SU-DHL-6 (cell line): ENCODE measurements at regions not wholly inside any gene's neighbourhood (a gene's known extent, or its start where the extent isn't known, plus 50 kb on each side); places are given as distances from the start of the nearest gene placed in this dataset.

Source experiments
- CTCF ChIP-seq: fragments of 200-600 bp; sonication (generic); IDR thresholded peaks from one replicate; pipeline ENCODE4 v1.5.1; 2017; ENCODE audit warnings: antibody characterized with exemption, mild to moderate bottlenecking, low read length, moderate library complexity; ENCODE audit not compliant: insufficient read depth, poor library complexity, severe bottlenecking
- EZH2phosphoT487 ChIP-seq: fragments of 200-600 bp; sonication (generic), shearing (Covaris generic); conservative IDR thresholded peaks from 2 replicates; pipeline ENCODE4 v1.6.1; 2018; ENCODE audit warnings: mild to moderate bottlenecking, antibody characterized with exemption, low read length, moderate library complexity, mixed read lengths

- TF ChIP-seq CTCF (no peak), EZH2phosphoT487 (no peak)
Measured at GRCh38 chr2:121073320-121074210, 211.4 kb downstream of the TFCP2L1 start.
